Lower leg skin (tissue), 4 donors: ENCODE measurements at regions not wholly inside any gene's neighbourhood (a gene's known extent, or its start where the extent isn't known, plus 50 kb on each side); places are given as distances from the start of the nearest gene placed in this dataset.

Experiments
- DNase-seq, 2 donors: peaks; one replicate each; pipeline ENCODE4 v3.0.0-alpha.2; 2019; ENCODE audit warnings: low spot score in 2 of 2
- H3K4me3 ChIP-seq: fragments of 200-600 bp; sonication (generic); 2 replicates; pipeline ENCODE4 v1.5.1; 2017; ENCODE audit warnings: mild to moderate bottlenecking, low read depth; ENCODE audit not compliant: poor library complexity, severe bottlenecking
- POLR2A ChIP-seq, 2 donors: fragments of 450-650 bp; IDR thresholded peaks; one replicate each; pipeline ENCODE4 v1.6.1; 2016 to 2017; ENCODE audit warnings: antibody characterized with exemption in 2 of 2, mild to moderate bottlenecking in 1 of 2, moderate library complexity in 1 of 2
- WGBS, 2 donors: methylation state at CpG; one replicate each; pipeline ENCODE4 v1.1.5; 2018; 5-methylcytosine and 5-hydroxymethylcytosine counted together
- intact Hi-C: fragments of 100-400 bp; cut with DNase I; formaldehyde crosslinking; loops from one replicate; pipeline ENCODE4 v1.15.0; 2023; ENCODE audit warnings: low total_unique reads
- TF ChIP-seq, protein P1 (sequence below), 3 donors: fragments of 450-650 bp; IDR thresholded peaks; one replicate each; pipeline ENCODE4 v1.5.1; 2016; ENCODE audit warnings: antibody characterized with exemption in 3 of 3, mild to moderate bottlenecking in 3 of 3, moderate library complexity in 2 of 3

DNA sequence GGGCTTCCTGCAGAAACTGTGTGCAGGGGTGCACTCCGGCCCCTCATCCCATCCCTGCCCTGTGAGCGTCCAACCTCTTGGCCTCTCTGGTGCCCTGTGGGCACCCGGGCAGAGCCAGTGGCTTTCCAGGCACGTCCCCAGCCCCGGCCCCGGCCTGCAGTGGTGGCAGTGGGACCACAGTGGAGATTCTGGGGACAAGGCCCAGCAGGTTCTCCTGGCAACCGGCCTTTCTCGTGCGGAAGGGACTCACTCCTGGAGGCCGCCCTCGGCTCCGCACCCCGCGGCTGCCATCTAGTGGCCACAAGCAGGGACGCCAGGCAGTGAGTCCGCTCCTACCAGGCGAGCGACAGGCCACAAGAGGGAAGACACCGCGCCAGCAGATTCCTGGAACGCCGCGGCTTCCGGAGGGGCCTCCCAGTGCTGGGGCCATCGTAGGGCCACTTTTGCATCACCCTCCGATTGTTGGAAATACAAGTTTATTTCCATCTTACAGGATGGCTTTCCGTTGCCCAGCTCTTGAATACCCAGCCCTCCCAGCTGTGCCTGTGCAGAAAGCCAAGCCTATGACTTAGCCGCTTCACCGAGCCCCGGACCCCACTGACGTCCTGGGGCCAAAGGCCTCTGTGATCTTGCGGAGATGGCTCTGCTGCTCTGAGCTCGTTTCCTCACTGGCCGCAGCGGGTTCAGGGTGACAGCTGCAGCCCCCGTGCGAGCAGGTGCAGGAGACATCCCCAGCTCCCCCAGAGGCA is 357.3 kb downstream of the CTTN start:
- intact Hi-C loops = loop anchor here (2.0 kb wide), 1 partner anchor 289 kb away; no protein-coding TSS in a partner anchor
- no peak overlapping the region for H3K4me3 ChIP-seq
- TF ChIP-seq POLR2A (IDR thresholded peaks at IDR 0.05) = no peak
- TF ChIP-seq, protein P1, sequence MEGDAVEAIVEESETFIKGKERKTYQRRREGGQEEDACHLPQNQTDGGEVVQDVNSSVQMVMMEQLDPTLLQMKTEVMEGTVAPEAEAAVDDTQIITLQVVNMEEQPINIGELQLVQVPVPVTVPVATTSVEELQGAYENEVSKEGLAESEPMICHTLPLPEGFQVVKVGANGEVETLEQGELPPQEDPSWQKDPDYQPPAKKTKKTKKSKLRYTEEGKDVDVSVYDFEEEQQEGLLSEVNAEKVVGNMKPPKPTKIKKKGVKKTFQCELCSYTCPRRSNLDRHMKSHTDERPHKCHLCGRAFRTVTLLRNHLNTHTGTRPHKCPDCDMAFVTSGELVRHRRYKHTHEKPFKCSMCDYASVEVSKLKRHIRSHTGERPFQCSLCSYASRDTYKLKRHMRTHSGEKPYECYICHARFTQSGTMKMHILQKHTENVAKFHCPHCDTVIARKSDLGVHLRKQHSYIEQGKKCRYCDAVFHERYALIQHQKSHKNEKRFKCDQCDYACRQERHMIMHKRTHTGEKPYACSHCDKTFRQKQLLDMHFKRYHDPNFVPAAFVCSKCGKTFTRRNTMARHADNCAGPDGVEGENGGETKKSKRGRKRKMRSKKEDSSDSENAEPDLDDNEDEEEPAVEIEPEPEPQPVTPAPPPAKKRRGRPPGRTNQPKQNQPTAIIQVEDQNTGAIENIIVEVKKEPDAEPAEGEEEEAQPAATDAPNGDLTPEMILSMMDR (IDR thresholded peaks at IDR 0.05) = peak in 1 of 3 donors; percentile 75

DNA sequence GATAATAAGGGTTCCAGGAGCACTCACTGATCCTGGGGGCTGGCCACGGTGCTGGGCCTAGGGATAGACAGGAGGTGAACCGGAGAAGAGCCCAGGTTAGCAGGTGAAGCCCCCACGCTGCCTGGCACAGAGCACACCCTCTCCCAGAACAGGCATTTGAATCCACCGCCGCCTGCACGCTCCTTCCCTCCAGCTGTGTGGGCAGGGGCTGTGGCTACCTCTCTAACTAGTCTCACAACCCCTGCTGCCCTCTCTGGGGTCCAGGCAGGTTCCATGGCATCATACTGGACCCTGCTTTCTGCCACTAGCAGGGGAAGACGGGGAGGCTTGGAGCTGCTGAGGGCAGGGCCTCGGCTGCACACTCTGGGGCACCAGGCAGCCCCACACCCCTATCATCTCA is 358.0 kb downstream of the CTTN start:
- TF ChIP-seq POLR2A (IDR thresholded peaks at IDR 0.05) = no peak
- TF ChIP-seq, protein P1 (IDR thresholded peaks at IDR 0.05) = no peak
- no peak overlapping the region for H3K4me3 ChIP-seq
- no peak for DNase-seq
- intact Hi-C loops = no loop called here
- WGBS, 2 donors = 84 to 85% methylated on average over 8 of the region's 8 CpGs

More for the DNA sequence above, 357.3 kb downstream of the CTTN start:
- peak; percentile 49 to 90 for DNase-seq
- WGBS, 2 donors = 12 to 19% methylated on average over 25 to 34 of the region's 37 CpGs

DNA sequence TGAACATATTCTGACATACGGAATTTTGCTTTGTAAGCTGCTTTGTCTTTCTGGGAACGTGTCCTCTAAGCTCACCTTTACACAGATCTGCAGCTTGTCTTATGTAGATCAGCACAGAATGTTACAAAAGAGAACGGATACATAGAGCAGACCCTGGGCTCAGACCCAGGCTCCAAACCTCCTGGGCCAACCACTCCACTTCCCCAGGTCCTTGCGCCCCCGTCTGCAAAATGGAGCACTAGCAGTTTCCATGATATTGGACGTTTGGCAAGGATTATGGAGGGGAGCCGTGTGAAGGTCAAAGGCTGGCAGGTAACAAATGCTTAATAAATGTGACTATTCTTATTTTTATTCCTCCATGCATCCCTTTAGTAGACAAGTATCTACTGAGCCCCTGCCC is 358.4 kb downstream of the CTTN start:
- no peak overlapping the region for H3K4me3 ChIP-seq
- intact Hi-C loops = no loop called here
- no peak for TF ChIP-seq POLR2A (IDR thresholded peaks at IDR 0.05)
- TF ChIP-seq, protein P1 (IDR thresholded peaks at IDR 0.05) = no peak
- 69 to 75% methylated on average over 7 of the region's 7 CpGs for WGBS, 2 donors
- no peak for DNase-seq

DNA sequence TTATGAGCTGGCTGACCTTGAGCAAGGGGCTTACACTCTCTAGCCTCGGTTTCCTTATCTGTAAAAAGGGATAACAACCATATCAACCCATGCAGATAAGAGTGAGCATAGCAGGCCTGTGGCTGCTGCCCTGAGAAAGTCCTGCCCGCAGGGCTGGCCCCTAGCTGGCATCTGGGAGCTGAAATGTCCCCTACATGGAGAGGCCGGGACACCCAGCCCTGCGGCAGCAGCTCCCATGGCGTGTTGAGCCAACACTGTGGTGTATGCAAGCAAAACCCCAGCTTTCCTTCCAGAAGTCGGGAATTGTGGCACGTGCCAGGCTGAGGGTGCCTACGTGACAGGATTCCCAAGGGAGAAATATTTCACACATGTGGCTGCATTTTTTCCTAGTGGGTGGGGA is 358.9 kb downstream of the CTTN start:
- DNase-seq = no peak
- no peak overlapping the region for H3K4me3 ChIP-seq
- intact Hi-C loops = no loop called here
- TF ChIP-seq POLR2A (IDR thresholded peaks at IDR 0.05) = no peak
- TF ChIP-seq, protein P1 (IDR thresholded peaks at IDR 0.05) = no peak
- WGBS, 2 donors = 85 to 88% methylated on average over 8 of the region's 8 CpGs

DNA sequence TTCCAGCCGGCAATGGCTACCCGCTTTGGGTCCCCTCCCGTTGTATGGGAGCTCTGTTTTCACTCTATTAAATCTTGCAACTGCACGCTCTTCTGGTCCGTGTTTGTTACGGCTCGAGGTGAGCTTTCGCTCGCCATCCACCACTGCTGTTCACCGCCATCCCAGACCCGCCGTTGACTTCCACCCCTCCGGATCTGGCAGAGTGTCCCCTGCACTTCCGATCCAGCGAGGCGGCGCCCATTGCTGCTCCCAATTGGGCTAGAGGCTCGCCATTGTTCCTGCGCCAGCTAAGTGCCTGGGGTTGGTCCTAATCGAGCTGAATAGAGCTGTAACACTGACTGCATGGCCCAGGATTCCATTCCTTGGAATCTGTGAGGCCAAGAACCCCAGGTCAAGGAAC is 359.9 kb downstream of the CTTN start:
- no peak for DNase-seq
- 89 to 90% methylated on average over 20 of the region's 20 CpGs for WGBS, 2 donors
- intact Hi-C loops = no loop called here
- H3K4me3 ChIP-seq = no peak overlapping the region
- TF ChIP-seq, protein P1 (IDR thresholded peaks at IDR 0.05) = no peak
- TF ChIP-seq POLR2A (IDR thresholded peaks at IDR 0.05) = no peak

DNA sequence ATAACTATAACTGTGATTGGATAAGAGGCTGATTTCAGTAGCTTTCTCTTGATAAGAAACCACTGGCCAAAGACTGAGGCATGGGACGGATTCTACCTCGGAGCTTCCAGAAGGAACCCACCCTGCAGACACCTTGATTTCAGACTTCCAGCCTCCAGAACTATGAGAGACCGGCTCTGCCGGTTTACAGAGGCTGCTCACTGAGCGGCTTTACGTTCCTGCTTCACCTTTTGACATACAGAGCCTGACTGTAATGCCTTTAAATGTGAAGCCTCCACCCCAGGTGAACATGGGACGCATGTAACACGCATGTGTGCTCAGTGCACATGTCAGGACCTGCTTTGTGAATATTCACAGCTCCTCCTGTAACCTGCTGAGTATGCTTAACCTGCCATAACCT is 361.5 kb downstream of the CTTN start:
- 78 to 89% methylated on average over 8 of the region's 8 CpGs for WGBS, 2 donors

More for the DNA sequence above, 361.5 kb downstream of the CTTN start:
- H3K4me3 ChIP-seq = no peak overlapping the region
- TF ChIP-seq POLR2A (IDR thresholded peaks at IDR 0.05) = no peak
- TF ChIP-seq, protein P1 (IDR thresholded peaks at IDR 0.05) = no peak
- intact Hi-C loops = no loop called here
- no peak for DNase-seq
